HEK293 (cell line): ENCODE measurements at regions not wholly inside any gene's neighbourhood (a gene's known extent, or its start where the extent isn't known, plus 50 kb on each side); places are given as distances from the start of the nearest gene placed in this dataset.

ENCODE experiments used
- CTCF ChIA-PET: fragments of 350-600 bp; formaldehyde crosslinking; extraction: SDS; loops from one replicate; lab custom pipeline; 2021; ENCODE audit warnings: antibody characterized with exemption; lab: Yijun Ruan, JAX
- POLR2A ChIA-PET: fragments of 300-600 bp; formaldehyde crosslinking; extraction: SDS; loops from one replicate; lab custom pipeline; 2020; ENCODE audit warnings: antibody characterized with exemption, inconsistent platforms; lab: Yijun Ruan, JAX
- H3K27ac ChIP-seq: fragments of 200-500 bp; sonication (Bioruptor generic); 2 replicates; pipeline ENCODE4 v1.5.1; 2014; ENCODE audit warnings: low read depth, low read length, control low read depth, inconsistent platforms; ENCODE audit errors: extremely low read depth
- H3K36me3 ChIP-seq, 2 experiments: fragments of 200-500 bp in 1 of 2; sonication (Bioruptor generic) in 1 of 2; 1 replicate in 1 of 2; 2 replicates in 1 of 2; pipeline ENCODE4 v1.5.1; 2014 to 2017; ENCODE audit warnings: inconsistent platforms in 2 of 2, low read length in 2 of 2; ENCODE audit not compliant: control insufficient read depth in 2 of 2, insufficient read depth in 1 of 2
- H3K4me1 ChIP-seq: fragments of 200-500 bp; sonication (Bioruptor generic); 2 replicates; pipeline ENCODE4 v1.5.1; 2014; ENCODE audit warnings: mild to moderate bottlenecking, low read length, inconsistent platforms; ENCODE audit not compliant: control insufficient read depth, insufficient read depth
- H3K4me3 ChIP-seq: 2 replicates; pipeline ENCODE4 v1.5.1; 2011; ENCODE audit warnings: low read depth, mild to moderate bottlenecking, control low read depth, low read length, moderate library complexity
- H3K9me3 ChIP-seq: fragments of 200-500 bp; sonication (Bioruptor generic); 2 replicates; pipeline ENCODE4 v1.5.1; 2014; ENCODE audit warnings: low read depth, low read length, inconsistent platforms; ENCODE audit not compliant: control insufficient read depth, insufficient read depth
- AEBP2 ChIP-seq: fragments of 450-650 bp; formaldehyde crosslinking; IDR thresholded peaks from 2 replicates; pipeline ENCODE4 v1.5.1; 2016; ENCODE audit warnings: missing biosample characterization, missing genetic modification characterization, borderline replicate concordance
- HOXA7 ChIP-seq: sonication (generic); formaldehyde crosslinking; IDR thresholded peaks from 2 replicates; pipeline ENCODE4 v1.8.1; 2022; ENCODE audit warnings: missing genetic modification reagents, borderline replicate concordance
- KLF16 ChIP-seq: fragments of 450-650 bp; formaldehyde crosslinking; IDR thresholded peaks from 2 replicates; pipeline ENCODE4 v1.5.1; 2017; ENCODE audit warnings: missing biosample characterization, missing genetic modification characterization
- MZF1 ChIP-seq: fragments of 450-650 bp; formaldehyde crosslinking; IDR thresholded peaks from 2 replicates; pipeline ENCODE4 v1.5.1; 2017; ENCODE audit warnings: missing biosample characterization, missing genetic modification characterization, borderline replicate concordance
- OSR2 ChIP-seq: fragments of 450-650 bp; formaldehyde crosslinking; IDR thresholded peaks from 2 replicates; pipeline ENCODE4 v1.5.1; 2016; ENCODE audit warnings: missing biosample characterization, missing genetic modification characterization
- SALL2 ChIP-seq: fragments of 450-650 bp; formaldehyde crosslinking; IDR thresholded peaks from 2 replicates; pipeline ENCODE4 v1.5.0; 2017; ENCODE audit warnings: missing biosample characterization, mild to moderate bottlenecking, missing genetic modification characterization, borderline replicate concordance
- TCF7L2 ChIP-seq: IDR thresholded peaks from 2 replicates; pipeline ENCODE4 v1.6.1; 2011; ENCODE audit warnings: low read depth, mild to moderate bottlenecking, inconsistent platforms, low read length, moderate library complexity, borderline replicate concordance
- ZNF112 ChIP-seq: fragments of 450-650 bp; formaldehyde crosslinking; IDR thresholded peaks from 2 replicates; pipeline ENCODE4 v1.5.0; 2017; ENCODE audit warnings: missing biosample characterization, missing genetic modification characterization
- ZNF133 ChIP-seq: fragments of 450-650 bp; formaldehyde crosslinking; IDR thresholded peaks from 2 replicates; pipeline ENCODE4 v1.5.1; 2016; ENCODE audit warnings: missing biosample characterization, missing genetic modification characterization
- ZNF184 ChIP-seq: fragments of 450-650 bp; IDR thresholded peaks from 2 replicates; pipeline ENCODE4 v1.5.1; 2018; ENCODE audit warnings: missing biosample characterization, mild to moderate bottlenecking, missing genetic modification characterization
- ZNF335 ChIP-seq: fragments of 450-650 bp; formaldehyde crosslinking; conservative IDR thresholded peaks from 2 replicates; pipeline ENCODE4 v1.5.1; 2016; ENCODE audit warnings: missing biosample characterization, missing genetic modification characterization
- ZNF366 ChIP-seq: fragments of 450-650 bp; formaldehyde crosslinking; conservative IDR thresholded peaks from 2 replicates; pipeline ENCODE4 v1.5.1; 2016; ENCODE audit warnings: missing biosample characterization, missing genetic modification characterization
- ZNF473 ChIP-seq: fragments of 450-650 bp; formaldehyde crosslinking; IDR thresholded peaks from 2 replicates; pipeline ENCODE4 v1.5.1; 2017; ENCODE audit warnings: missing biosample characterization, missing genetic modification characterization
- ZNF548 ChIP-seq: fragments of 450-650 bp; formaldehyde crosslinking; IDR thresholded peaks from 2 replicates; pipeline ENCODE4 v1.5.1; 2016; ENCODE audit warnings: missing biosample characterization, missing genetic modification characterization
- ZNF558 ChIP-seq: fragments of 450-650 bp; formaldehyde crosslinking; IDR thresholded peaks from 2 replicates; pipeline ENCODE4 v1.5.1; 2016; ENCODE audit warnings: missing biosample characterization, missing genetic modification characterization
- ZNF560 ChIP-seq: fragments of 450-650 bp; formaldehyde crosslinking; IDR thresholded peaks from 2 replicates; pipeline ENCODE4 v1.5.1; 2017; ENCODE audit warnings: missing biosample characterization, missing genetic modification characterization, borderline replicate concordance
- ZNF658 ChIP-seq: fragments of 450-650 bp; formaldehyde crosslinking; IDR thresholded peaks from 2 replicates; pipeline ENCODE4; 2016; ENCODE audit warnings: missing biosample characterization, missing genetic modification characterization
- ZNF707 ChIP-seq: fragments of 450-650 bp; formaldehyde crosslinking; IDR thresholded peaks from 2 replicates; pipeline ENCODE4 v1.5.1; 2016; ENCODE audit warnings: missing biosample characterization, missing genetic modification characterization
- ZNF791 ChIP-seq: fragments of 450-650 bp; formaldehyde crosslinking; IDR thresholded peaks from 2 replicates; pipeline ENCODE4 v1.5.1; 2016; ENCODE audit warnings: missing biosample characterization, missing genetic modification characterization
- ZNF830 ChIP-seq: fragments of 450-650 bp; IDR thresholded peaks from 2 replicates; pipeline ENCODE4 v1.5.0; 2018; ENCODE audit warnings: missing biosample characterization, missing genetic modification characterization, low read depth, mild to moderate bottlenecking, moderate library complexity
- ZSCAN16 ChIP-seq: fragments of 450-650 bp; formaldehyde crosslinking; IDR thresholded peaks from 2 replicates; pipeline ENCODE4 v1.5.1; 2016; ENCODE audit warnings: missing biosample characterization, missing genetic modification characterization
- TF ChIP-seq, protein P1 (sequence below): fragments of 450-650 bp; formaldehyde crosslinking; IDR thresholded peaks from 2 replicates; pipeline ENCODE4 v1.5.1; 2016; ENCODE audit warnings: missing biosample characterization, missing genetic modification characterization
- TF ChIP-seq, protein P2 (sequence below): IDR thresholded peaks from 2 replicates; pipeline ENCODE4 v1.6.1; 2011; ENCODE audit warnings: mild to moderate bottlenecking, low read depth, low read length, borderline replicate concordance
- TF ChIP-seq, protein P3 (sequence below): fragments of 450-650 bp; formaldehyde crosslinking; IDR thresholded peaks from 2 replicates; pipeline ENCODE4 v1.5.1; 2016; ENCODE audit warnings: missing biosample characterization, missing genetic modification characterization
- TF ChIP-seq, protein P4 (sequence below): fragments of 450-650 bp; formaldehyde crosslinking; IDR thresholded peaks from 2 replicates; pipeline ENCODE4 v1.5.1; 2016; ENCODE audit warnings: missing biosample characterization, missing genetic modification characterization
- TF ChIP-seq, protein P5 (sequence below): fragments of 450-650 bp; formaldehyde crosslinking; IDR thresholded peaks from 2 replicates; pipeline ENCODE4 v1.5.1; 2017; ENCODE audit warnings: missing biosample characterization, missing genetic modification characterization
- TF ChIP-seq, protein P6 (sequence below): fragments of 450-650 bp; IDR thresholded peaks from 2 replicates; pipeline ENCODE4 v1.5.1; 2018; ENCODE audit warnings: missing biosample characterization, mild to moderate bottlenecking, missing genetic modification characterization

GRCh38 chr16:59111280-59111679 lies 377.2 kb upstream of the GOT2 start (continued):
- TF ChIP-seq, protein P1, sequence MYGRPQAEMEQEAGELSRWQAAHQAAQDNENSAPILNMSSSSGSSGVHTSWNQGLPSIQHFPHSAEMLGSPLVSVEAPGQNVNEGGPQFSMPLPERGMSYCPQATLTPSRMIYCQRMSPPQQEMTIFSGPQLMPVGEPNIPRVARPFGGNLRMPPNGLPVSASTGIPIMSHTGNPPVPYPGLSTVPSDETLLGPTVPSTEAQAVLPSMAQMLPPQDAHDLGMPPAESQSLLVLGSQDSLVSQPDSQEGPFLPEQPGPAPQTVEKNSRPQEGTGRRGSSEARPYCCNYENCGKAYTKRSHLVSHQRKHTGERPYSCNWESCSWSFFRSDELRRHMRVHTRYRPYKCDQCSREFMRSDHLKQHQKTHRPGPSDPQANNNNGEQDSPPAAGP (tag by site-specific recombination) = no peak
- TF ChIP-seq KLF16 (tag by site-specific recombination) (no peak), ZNF658 (tag by site-specific recombination) (no peak), ZNF133 (tag by site-specific recombination) (no peak), SALL2 (tag by site-specific recombination) (no peak), MZF1 (tag by site-specific recombination) (no peak), ZNF558 (tag by site-specific recombination) (no peak), ZSCAN16 (tag by site-specific recombination) (no peak)
- TF ChIP-seq, protein P2, sequence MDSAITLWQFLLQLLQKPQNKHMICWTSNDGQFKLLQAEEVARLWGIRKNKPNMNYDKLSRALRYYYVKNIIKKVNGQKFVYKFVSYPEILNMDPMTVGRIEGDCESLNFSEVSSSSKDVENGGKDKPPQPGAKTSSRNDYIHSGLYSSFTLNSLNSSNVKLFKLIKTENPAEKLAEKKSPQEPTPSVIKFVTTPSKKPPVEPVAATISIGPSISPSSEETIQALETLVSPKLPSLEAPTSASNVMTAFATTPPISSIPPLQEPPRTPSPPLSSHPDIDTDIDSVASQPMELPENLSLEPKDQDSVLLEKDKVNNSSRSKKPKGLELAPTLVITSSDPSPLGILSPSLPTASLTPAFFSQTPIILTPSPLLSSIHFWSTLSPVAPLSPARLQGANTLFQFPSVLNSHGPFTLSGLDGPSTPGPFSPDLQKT = no peak
- TF ChIP-seq, protein P3, sequence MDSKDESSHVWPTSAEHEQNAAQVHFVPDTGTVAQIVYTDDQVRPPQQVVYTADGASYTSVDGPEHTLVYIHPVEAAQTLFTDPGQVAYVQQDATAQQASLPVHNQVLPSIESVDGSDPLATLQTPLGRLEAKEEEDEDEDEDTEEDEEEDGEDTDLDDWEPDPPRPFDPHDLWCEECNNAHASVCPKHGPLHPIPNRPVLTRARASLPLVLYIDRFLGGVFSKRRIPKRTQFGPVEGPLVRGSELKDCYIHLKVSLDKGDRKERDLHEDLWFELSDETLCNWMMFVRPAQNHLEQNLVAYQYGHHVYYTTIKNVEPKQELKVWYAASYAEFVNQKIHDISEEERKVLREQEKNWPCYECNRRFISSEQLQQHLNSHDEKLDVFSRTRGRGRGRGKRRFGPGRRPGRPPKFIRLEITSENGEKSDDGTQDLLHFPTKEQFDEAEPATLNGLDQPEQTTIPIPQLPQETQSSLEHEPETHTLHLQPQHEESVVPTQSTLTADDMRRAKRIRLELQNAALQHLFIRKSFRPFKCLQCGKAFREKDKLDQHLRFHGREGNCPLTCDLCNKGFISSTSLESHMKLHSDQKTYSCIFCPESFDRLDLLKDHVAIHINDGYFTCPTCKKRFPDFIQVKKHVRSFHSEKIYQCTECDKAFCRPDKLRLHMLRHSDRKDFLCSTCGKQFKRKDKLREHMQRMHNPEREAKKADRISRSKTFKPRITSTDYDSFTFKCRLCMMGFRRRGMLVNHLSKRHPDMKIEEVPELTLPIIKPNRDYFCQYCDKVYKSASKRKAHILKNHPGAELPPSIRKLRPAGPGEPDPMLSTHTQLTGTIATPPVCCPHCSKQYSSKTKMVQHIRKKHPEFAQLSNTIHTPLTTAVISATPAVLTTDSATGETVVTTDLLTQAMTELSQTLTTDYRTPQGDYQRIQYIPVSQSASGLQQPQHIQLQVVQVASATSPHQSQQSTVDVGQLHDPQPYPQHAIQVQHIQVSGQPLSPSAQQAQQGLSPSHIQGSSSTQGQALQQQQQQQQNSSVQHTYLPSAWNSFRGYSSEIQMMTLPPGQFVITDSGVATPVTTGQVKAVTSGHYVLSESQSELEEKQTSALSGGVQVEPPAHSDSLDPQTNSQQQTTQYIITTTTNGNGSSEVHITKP = no peak

DNA sequence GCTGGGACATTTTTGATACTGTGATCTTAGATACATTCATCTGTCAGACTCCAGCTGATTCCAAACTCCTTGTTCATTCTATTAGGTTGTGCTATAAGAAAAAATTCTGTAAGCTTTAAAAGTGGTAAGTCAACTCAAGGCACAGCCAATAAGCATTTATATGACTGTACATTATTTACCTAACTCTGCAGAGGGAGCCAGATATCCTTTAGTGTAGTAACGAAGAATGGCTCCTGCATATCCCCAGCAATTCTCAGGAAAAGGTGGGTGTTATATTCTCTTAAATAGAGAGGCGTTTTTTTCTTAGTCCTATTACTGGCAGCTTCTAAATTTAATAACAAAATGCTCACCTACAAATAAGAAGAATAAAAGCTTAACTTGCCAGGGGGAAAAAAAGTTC lies 374.3 kb upstream of the GOT2 start:
- Histone ChIP-seq H3K9me3 (no peaks in the 10 kb centered on the region), H3K36me3 (no peaks in the 10 kb centered on the region), H3K27ac (no peak overlapping the region), H3K4me3 (no peak overlapping the region), H3K4me1 (no peaks in the 10 kb centered on the region)
- ChIA-PET POLR2A (no interaction called here), CTCF (no interaction called here)
- TF ChIP-seq OSR2 (tag by site-specific recombination) (no peak), ZNF366 (tag by site-specific recombination) (no peak), ZNF707 (tag by site-specific recombination) (no peak), ZNF184 (tag by site-specific recombination) (no peak), ZNF335 (tag by site-specific recombination) (no peak), ZNF830 (tag by site-specific recombination) (no peak), ZNF473 (tag by site-specific recombination) (no peak), TCF7L2 (no peak), ZNF548 (tag by site-specific recombination) (no peak), ZNF791 (tag by site-specific recombination) (no peak), ZNF560 (no peak), AEBP2 (tag by site-specific recombination) (no peak), ZNF112 (tag by site-specific recombination) (no peak), ZNF558 (tag by site-specific recombination) (no peak), HOXA7 (CRISPR knock-in tag) (no peak)
- TF ChIP-seq, protein P4, sequence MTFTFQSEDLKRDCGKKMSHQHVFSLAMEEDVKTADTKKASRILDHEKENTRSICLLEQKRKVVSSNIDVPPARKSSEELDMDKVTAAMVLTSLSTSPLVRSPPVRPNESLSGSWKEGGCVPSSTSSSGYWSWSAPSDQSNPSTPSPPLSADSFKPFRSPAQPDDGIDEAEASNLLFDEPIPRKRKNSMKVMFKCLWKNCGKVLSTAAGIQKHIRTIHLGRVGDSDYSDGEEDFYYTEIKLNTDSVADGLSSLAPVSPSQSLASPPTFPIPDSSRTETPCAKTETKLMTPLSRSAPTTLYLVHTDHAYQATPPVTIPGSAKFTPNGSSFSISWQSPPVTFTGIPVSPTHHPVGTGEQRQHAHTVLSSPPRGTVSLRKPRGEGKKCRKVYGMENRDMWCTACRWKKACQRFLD = no peak
- TF ChIP-seq, protein P5, sequence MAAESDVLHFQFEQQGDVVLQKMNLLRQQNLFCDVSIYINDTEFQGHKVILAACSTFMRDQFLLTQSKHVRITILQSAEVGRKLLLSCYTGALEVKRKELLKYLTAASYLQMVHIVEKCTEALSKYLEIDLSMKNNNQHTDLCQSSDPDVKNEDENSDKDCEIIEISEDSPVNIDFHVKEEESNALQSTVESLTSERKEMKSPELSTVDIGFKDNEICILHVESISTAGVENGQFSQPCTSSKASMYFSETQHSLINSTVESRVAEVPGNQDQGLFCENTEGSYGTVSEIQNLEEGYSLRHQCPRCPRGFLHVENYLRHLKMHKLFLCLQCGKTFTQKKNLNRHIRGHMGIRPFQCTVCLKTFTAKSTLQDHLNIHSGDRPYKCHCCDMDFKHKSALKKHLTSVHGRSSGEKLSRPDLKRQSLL (tag by site-specific recombination) = no peak
- TF ChIP-seq, protein P6, sequence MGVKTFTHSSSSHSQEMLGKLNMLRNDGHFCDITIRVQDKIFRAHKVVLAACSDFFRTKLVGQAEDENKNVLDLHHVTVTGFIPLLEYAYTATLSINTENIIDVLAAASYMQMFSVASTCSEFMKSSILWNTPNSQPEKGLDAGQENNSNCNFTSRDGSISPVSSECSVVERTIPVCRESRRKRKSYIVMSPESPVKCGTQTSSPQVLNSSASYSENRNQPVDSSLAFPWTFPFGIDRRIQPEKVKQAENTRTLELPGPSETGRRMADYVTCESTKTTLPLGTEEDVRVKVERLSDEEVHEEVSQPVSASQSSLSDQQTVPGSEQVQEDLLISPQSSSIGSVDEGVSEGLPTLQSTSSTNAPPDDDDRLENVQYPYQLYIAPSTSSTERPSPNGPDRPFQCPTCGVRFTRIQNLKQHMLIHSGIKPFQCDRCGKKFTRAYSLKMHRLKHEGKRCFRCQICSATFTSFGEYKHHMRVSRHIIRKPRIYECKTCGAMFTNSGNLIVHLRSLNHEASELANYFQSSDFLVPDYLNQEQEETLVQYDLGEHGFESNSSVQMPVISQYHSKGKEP (tag by site-specific recombination) = no peak
